NCI-H748 treated with DMSO at 0.1 percent for 48 hours (cell line): ENCODE measurements at regions not wholly inside any gene's neighbourhood (a gene's known extent, or its start where the extent isn't known, plus 50 kb on each side); places are given as distances from the start of the nearest gene placed in this dataset.
"Not testable (repeated sequence)": the region's sequence is repeated elsewhere in the genome, so short reads cannot be mapped to it uniquely, and the experiment has no call there.

Experiments
- DNase-seq: peaks from one replicate; lab custom pipeline; 2025; lab: John Stamatoyannopoulos, UW

DNA sequence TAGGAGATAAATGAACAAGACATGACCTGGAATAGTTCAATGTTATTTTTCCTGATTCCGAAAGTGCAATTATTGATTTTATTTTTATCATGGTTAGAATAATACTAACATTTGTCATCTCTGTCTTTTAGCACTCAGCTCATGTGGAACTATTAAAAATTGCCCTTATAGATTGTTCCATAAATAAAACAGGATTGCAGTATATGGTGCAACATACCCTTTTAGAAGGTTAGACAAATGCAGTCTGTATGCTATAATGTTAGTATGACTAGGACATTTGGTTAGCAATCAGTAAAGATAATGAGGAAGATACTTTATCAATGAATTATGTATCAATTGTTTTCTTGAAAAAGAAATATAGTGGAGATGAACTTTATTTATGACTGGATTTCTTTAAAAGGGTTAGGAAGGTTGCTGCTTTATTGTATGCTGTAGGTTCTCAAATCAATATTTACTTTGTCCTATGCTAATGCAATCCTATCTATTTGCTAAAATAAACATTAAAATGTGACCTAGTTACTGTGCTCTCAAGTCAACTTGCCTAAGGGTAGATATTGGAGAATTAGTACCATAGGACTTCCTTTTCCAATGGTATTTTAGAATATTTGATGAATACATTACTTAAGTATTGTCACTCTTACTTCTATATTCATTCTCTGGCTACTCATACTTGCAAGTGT lies 348.9 kb upstream of the ISL1 start:
- peak; percentile 72 for DNase-seq

DNA sequence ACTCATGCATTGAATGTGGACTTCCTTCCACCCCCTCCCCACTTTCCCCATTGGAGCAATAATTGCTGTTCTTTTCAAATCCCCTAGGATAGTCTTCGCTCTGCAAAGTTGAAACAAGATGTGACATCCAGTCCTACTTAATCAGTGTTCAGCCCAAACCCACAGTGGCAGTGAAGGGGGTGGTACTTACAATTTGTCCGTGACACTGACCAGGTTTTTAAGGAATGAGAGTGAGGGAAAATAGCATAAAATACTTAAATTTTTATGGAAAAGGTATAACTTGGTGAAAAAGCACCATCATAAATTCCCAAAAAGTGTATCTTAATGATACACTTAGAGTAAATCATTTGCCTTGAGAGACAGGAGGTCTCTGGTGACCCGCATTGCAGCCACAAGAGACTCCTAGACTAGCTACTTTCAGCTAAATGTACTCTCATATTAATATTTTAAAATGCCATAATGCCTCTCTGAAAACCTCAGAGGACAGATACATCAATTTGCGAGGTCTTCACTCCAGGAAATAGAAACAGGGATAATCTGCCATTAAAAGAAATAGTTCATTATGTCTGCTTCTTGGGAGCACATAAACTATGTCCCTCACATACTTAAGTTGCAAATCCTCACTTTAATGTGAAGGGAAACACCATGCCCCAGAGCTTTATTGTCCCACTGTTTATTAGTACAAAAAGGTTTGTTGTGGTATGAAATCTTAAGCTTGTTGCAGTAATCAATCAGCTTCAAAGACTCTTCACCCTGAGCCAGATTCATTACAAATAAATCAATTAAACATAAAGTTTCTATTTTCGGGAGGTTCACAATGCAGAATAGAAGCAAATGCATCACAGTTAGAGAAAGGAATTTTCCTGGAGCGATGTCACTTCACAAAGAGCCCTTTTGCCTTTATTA lies 343.6 kb upstream of the ISL1 start:
- DNase-seq: no peak

DNA sequence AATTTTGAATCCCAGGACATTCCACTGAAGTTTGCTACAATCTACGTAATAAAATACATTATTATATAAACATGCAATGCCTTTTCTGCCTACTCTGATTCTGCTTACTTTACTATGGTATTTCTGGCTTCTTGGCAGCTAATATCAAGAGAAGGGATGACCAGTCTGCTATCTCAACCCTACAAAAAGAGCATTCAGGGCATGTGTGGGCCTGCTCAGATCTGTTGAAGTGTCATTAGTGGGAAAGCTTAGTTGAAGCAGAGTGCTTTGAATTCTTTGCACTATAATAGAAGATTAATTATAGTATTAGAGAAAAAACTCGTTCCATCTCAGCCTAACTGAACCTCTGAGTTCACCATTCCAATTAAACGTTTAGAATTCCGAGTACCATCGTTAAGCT lies 339.5 kb upstream of the ISL1 start:
- peak; percentile 38 for DNase-seq

DNA sequence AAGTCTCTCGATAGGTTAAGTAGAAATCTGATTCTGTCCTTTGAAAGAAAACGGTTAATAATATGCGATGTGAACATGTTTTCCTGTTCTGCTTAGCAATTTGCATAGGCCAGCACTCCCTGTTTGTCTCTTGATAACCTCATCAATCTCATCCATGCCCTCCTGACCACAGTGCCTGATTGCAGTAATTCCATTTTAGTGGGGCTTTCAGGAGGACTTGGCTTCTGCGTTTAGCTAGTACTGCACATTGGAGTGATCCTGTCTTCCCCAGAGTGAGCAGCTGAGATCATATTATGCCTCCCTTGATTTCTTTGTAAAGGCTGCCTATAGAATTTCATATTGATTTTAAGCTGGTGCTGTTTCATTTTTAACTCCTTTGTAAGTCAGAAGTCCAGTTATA lies 335.9 kb upstream of the ISL1 start:
- DNase-seq: no peak

DNA sequence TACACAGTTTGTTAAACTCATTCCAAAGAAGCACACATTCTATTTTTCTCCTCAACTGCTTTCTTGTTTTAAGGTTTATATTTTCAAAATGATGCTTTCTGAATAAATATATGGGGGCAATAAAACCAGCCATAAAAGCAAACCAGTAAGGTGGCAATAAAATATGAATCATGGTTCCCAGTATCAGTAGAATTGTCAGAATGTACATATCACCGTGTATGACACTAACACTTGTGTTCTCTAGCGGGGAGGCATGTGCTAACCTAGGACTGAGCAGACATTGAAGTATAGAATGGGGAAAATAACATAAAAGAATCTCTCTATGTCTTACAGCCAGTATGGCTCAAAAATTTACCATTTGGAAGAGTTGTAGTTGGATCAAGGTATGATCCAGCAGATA lies 329.9 kb upstream of the ISL1 start:
- DNase-seq: no peak

DNA sequence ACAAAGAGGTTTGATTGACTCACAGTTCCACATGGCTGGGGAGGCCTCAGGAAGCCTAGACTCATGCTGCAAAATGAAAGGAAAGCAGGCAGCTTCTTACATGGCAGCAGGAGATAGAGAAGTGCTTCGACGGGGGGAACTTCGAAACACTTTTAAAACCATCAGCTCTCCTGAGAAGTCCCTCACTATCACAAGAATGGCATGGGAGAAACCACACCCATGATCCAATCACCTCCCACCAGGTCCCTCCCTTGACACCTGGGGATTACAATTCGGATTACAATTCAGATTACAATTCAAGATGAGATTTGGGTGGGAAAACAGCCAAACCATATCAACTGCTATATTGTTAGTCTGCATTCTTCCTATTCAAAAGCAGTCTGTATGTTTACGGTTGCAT lies 322.3 kb upstream of the ISL1 start:
- DNase-seq: no peak

DNA sequence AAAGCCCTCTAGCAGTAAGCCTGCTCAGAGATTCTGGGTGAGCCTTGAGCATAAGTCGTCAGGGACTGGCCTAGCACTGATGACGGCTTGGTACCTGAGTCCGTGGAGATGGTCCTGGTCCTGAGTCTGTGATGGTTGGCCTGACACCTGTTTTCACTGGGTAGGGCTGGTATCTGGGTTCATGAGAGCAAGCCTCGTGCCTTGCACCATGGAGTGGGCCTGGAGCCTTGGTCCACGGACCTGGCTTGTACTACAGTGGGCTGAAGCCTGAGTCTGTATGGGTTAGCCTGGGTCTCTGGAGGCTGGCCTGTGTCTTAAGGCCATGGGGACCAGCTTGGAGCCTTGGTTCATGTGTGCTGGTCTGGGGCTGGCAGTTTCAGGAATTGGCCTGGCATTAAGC lies 310.3 kb upstream of the ISL1 start:
- DNase-seq: no peak

DNA sequence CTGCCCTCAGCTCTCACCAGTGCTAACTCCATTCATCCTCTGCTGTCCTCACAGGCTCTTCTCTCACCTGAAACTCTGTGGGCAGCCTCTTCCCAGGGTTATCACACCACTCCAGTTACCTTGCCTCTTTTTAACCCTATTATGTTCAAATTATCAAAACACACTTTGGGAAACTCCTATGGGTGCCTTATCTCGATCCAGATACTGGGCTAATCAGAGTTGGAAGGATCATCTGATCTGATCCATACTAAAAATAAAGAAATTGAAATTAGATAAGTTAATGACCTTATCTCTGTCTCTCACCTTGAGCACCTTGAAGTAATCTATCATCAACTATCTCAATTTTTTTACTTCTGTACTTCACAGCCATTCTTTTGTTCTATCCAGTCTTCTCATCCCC lies 300.5 kb upstream of the ISL1 start:
- DNase-seq: no peak

DNA sequence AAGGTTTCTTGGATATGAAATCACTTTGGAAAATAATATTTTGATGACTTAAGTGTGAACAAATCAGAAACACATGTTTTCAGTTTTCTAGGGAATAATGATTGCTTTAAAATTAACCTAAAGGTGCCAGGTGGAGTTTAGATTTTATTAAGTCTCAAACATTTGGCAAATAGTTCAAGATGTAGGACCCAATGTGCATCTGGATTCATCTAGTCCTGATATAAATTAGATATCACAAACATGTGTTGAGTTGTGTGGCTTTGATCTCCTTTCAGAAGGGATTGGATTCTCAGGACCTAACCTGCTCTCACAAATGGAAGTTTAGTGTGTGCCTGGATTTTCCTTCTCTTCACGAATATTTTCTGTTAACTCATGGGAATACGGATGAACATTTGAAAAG lies 291.4 kb upstream of the ISL1 start:
- DNase-seq: no peak

DNA sequence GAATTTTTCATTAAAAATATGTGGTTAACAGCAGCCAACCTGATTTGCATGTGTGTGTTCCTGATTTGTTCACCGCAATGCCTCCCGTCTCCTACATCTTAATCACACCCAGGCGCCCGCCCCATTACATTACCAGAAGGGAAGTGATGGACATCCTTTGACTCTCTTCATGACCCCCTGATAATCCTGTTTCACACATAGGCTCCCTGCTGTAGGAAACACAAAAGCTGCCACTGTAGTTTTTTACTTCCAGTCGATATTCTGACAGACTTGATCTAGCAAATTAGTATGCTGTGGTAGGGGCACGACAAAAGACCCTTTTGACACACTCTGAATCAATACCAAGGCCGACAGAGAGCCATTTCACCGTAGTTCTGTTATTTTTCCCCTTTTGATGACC lies 287.8 kb upstream of the ISL1 start:
- no peak for DNase-seq

DNA sequence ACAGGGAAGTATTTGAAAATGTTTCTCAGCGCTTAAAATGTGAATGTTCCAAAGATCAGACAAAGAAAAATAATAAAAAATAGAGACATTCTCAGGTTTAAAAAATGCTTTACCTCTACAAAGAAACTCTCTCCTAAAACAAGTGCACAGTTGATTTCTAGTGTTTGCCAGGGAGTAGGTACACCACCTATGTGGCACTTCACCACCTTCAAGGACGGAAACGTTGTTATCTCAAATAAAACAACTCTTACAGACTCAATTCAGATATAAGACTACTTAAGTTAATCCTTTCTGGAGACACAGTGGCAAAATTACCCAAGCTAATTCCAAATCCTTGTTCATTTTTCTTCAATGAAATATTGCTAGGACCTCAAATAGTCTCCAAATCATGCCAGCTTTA lies 286.4 kb upstream of the ISL1 start:
- no peak for DNase-seq

DNA sequence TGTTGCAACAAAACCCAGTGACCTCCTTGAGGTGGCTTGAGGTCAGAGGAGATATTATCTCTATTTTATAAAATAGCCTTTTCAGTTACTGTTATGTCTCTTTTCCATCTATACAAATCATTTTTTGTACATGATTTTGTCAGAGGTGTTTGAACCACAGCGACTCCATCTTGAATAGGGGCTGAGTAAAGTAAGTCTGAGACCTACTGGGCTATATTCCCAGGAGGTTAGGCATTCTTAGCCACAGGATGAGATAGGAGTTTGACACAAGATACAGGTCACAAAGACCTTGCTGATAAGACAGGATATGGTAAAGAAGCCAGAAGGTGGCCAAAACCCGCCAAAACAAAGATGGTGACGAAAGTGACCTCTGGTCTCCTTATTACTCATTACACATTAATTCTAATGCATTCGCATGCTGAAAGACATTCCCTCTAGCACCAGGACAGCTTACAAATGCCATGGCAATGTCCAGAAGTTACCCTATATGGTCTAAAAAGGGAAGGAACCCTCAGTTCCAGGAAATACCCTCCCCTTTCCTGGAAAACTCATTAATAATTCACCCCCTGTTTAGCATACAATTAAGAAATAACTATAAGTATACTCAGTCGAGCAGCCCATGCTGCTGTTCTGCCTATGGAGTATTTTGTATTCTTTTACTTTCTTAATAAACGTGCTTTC lies 283.9 kb upstream of the ISL1 start:
- no peak for DNase-seq

DNA sequence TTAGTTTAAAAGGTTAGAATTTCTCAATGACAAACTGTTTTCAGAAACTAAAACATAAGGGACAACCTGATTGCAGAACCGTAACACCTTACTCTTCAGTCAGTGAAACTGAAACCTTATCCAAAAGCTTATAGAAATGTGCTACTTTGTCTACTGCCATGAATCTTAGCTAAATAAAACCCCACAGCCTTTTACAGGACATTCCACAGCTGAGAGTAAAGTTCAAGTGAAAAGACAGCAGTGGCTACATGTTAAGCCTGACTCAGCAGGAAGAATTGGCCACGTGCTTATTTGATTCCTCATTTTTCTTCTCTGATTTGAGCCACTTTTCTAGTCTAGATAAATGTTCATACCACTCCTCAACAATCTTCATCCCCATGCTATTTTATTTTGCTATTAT lies 278.7 kb upstream of the ISL1 start:
- no peak for DNase-seq

DNA sequence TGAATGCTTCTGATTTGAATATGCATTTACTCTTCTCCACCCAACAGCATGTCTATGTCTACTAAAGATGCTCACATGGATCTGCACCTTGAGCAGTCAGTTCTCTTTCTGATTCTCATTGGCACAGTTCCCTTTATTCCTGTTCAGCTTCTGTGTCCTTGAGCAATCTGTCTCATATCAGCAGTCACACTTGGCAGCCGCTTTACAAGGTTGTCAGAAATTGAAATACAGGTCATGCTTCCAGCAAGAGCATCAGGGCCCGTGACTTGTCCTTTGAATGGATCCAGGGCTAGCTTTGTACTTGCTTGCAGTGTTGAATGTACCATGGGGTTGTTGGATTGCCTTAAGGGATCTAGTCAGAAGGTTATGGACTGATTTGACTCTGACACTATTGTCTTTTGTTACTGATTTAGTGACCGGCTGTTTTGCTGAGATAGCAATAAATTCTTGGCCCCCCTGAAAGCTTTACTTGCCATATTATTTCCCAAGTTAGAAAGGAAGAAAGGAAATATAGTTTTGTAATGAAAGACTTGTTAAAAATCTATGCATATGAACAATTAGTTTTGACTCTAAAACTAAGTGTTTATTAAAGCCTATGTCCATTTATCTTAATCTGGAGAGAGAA lies 273.4 kb upstream of the ISL1 start:
- DNase-seq: no peak

DNA sequence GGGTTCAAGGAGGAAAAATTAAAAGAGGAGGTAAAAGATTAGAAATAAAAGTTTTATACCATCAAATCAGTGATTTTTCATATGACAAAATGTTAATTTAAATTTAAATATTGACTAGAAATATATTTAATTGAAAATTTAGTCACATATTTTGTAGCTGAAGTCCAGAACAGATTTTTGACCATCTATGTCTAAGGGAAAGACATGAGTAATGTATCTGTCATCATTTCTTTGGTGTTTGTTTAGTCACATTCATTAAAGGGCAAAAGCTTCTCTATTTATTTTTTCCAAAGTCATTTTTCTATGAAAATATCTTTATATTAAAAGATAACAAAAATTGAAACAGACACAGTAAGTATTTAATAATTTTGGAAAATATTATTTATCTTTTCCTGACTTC lies 252.0 kb upstream of the ISL1 start:
- DNase-seq: no peak

DNA sequence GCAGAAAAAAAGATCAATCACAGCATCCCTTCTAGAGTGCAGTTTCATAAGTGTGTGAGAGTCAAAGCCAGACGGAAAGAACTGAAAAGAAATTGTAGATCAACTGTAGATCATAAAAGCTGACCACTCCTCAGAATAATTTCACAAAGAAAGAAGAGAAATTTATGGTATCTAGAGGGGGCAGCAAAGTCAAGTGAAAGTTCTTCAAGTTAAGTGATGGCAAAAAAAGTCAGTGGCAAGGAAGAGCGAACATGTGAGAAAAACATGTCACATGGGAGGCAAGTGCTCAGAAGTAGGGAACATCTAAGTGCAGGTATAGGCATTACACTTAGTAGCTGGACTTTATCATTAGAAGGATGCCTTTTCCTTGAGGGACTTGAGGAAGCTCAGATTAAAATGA lies 245.1 kb upstream of the ISL1 start:
- no peak for DNase-seq

DNA sequence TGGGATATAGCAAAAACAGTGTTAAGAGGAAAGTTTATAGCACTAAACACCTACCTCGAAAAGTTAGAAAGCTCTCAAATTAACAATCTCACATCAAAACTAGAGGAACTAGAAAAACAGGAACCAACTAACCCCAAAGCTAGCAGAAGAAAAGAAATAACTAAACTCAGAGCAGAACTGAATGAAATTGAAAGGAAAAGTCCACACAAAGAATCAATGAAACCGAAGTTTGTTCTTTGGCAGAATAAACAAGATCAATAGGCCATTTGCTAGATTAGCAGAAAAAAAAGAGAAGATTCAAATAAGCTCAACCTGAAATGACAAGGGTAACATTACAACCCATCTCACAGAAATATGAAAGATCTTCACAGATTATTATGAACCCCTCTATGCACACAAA lies 234.8 kb upstream of the ISL1 start:
- no peak for DNase-seq

DNA sequence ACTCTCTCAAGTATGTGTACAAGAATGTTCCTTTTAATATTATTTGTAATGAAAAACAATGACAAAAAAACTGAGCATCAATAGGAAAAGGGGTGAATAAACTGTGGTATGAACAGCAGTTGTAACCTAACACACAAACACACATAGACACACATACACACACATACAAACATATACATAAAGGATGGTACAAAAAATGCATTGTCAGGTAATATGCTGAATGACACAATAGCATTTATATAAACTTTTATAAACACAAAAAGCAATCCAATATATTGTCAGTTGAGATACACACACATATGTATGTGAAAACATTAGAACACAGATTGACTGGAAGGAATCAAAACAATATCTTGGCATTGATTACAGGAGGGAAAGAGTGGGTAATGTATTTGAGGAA lies 227.0 kb upstream of the ISL1 start:
- DNase-seq: no peak

DNA sequence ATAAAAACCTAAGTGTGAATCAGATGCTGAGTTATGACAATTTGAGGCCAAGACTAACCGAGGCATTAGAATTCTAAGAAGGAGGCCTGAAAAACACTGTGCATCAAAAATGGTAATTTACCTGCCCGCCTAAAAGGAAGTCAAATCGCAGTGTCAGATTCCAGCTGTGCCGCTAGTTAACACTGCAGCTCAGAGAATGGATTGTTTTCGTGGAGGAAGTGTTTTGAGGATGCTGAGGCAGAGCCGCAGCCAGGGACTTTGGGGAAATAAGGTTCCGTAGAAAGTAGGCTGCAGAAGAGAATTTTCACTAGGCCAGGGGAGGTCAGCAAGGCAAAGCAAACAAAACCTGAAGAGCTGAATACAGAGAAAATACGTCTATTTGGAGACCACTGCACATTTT lies 226.4 kb upstream of the ISL1 start:
- DNase-seq: no peak

DNA sequence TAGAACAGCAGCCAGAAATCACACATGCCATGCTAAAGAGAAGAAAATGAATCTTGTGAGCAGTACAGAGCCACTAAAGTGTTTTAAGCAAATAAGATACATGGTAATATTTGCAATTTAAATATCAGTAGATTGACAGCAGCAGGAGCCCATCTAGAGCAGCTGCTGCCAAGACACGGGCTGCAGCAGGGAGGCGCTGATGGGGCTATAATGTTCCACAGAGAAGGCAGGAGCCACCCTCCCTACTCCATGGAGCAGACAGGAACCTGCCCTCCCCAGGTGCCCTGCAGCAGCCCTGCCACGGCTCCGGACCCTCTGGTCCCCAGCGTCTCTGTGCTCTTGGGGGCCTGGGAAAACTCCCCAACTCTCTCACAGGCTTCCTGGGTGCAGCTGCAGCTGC lies 224.1 kb upstream of the ISL1 start:
- DNase-seq: no peak

DNA sequence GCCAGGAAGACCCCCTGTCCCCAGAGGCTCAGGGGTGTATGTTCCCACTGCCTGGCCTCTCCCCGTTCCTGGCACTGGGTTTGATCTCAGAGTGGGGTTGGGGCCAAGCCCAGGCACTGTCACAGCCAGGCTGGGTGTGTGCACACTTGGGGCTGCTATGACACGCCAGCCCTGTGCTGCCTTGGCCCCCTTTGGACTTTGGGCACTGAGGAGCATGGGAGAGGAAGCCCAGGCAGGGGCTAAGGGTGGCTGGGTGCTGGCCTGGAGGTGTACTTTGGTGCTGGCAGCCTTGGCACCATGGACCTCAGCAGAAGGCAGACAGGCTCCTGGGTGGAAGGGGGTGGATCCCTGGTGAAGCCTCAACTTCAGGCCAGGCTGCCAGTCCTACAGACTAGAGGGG lies 223.6 kb upstream of the ISL1 start:
- no peak for DNase-seq

DNA sequence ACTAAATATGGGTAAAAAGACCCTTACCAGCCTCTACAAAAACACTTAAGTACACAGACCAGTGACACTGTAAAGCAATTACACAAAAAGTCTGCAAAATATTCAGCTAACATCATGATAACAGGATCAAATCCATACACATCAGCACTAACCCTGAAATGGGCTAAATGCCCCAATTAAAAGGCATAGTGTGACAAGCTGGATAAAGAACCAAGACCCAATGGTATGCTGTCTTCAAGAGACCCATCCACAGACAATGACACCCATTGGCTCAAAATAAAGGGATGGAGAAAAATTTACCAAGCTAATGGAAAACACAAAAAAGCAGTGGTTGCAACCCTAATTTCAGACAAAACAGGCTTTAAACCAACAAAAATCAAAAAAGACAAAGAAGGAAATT lies 221.0 kb upstream of the ISL1 start:
- no peak for DNase-seq

DNA sequence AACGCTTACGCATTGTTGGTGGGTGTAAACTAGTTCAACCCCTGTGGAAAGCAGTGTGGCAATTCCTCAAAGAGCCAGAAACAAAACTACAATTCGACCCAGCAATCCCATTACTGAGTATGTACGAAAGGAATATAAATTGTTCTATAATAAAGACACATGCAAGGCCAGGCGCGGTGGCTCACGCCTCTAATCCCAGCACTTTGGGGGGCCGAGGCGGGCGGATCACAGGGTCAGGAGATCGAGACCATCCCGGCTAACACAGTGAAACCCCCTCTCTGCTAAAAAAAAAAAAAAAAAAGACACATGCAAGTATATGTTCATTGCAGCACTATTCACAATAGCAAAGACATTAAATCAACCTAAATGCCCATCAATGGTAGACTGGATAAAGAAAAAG lies 217.6 kb upstream of the ISL1 start:
- DNase-seq: not testable (repeated sequence)
